Loucy (cell line): ENCODE measurements at regions not wholly inside any gene's neighbourhood (a gene's known extent, or its start where the extent isn't known, plus 50 kb on each side); places are given as distances from the start of the nearest gene placed in this dataset.

Source experiments
- CTCF ChIP-seq: fragments of 200-600 bp; sonication (generic); conservative IDR thresholded peaks from 2 replicates; pipeline ENCODE4 v1.5.1; 2014; ENCODE audit warnings: mild to moderate bottlenecking, antibody characterized with exemption, low read length
- EZH2phosphoT487 ChIP-seq: fragments of 200-600 bp; IDR thresholded peaks from 2 replicates; pipeline ENCODE4 v1.6.1; 2018; ENCODE audit warnings: antibody characterized with exemption, mild to moderate bottlenecking, moderate library complexity, borderline replicate concordance

GRCh38 chr15:47129033-47129432 lies 588.3 kb upstream of the SEMA6D start:
- TF ChIP-seq CTCF (no peak), EZH2phosphoT487 (no peak)
